Karpas-422 (cell line): ENCODE measurements at regions not wholly inside any gene's neighbourhood (a gene's known extent, or its start where the extent isn't known, plus 50 kb on each side); places are given as distances from the start of the nearest gene placed in this dataset.
"Not testable (repeated sequence)": the region's sequence is repeated elsewhere in the genome, so short reads cannot be mapped to it uniquely, and the experiment has no call there.

Source experiments
- DNase-seq: peaks from one replicate; pipeline ENCODE4 v3.0.0-alpha.2; 2015
- H2AFZ ChIP-seq: fragments of 200-600 bp; sonication (generic); 2 replicates; pipeline ENCODE4 v1.6.1; 2014; ENCODE audit warnings: antibody characterized with exemption, low read length, mixed read lengths
- H3K27ac ChIP-seq: fragments of 200-600 bp; sonication (generic); 2 replicates; pipeline ENCODE4 v1.5.1; 2014; ENCODE audit warnings: mild to moderate bottlenecking, low read length, moderate library complexity
- H3K27me3 ChIP-seq: fragments of 200-600 bp; sonication (generic); 2 replicates; pipeline ENCODE4 v1.6.1; 2014; ENCODE audit warnings: low read length, mixed read lengths
- H3K36me3 ChIP-seq: fragments of 200-600 bp; sonication (generic); 2 replicates; pipeline ENCODE4 v1.6.1; 2014; ENCODE audit warnings: low read length, mixed read lengths; ENCODE audit not compliant: insufficient read depth
- H3K4me1 ChIP-seq: fragments of 200-600 bp; sonication (generic); 2 replicates; pipeline ENCODE4 v1.6.1; 2014; ENCODE audit warnings: mild to moderate bottlenecking, low read length, mixed read lengths
- H3K4me2 ChIP-seq: fragments of 200-600 bp; sonication (generic); 2 replicates; pipeline ENCODE4 v1.6.1; 2014; ENCODE audit warnings: low read length, low read depth, mild to moderate bottlenecking; ENCODE audit not compliant: poor library complexity, severe bottlenecking
- H3K4me3 ChIP-seq: fragments of 200-600 bp; sonication (generic); 2 replicates; pipeline ENCODE4 v1.5.1; 2014; ENCODE audit warnings: mild to moderate bottlenecking, antibody characterized with exemption, low read length, mixed read lengths
- H3K79me2 ChIP-seq: fragments of 200-600 bp; sonication (generic); 2 replicates; pipeline ENCODE4 v1.6.1; 2014; ENCODE audit warnings: mild to moderate bottlenecking, low read length, mixed read lengths
- H3K9ac ChIP-seq: fragments of 200-600 bp; sonication (generic); 2 replicates; pipeline ENCODE4 v1.6.0; 2014; ENCODE audit warnings: low read length
- H3K9me2 ChIP-seq: fragments of 200-600 bp; sonication (generic), shearing (Covaris generic); replicated peaks from 2 replicates; pipeline ENCODE4 v1.6.0; 2014; ENCODE audit warnings: mild to moderate bottlenecking, low read length, moderate library complexity; ENCODE audit not compliant: insufficient read depth
- H3K9me3 ChIP-seq: fragments of 300-700, 200-600 bp; sonication (generic); 2 replicates; pipeline ENCODE4 v1.6.1; 2014; ENCODE audit warnings: low read length, mixed read lengths
- H4K20me1 ChIP-seq: fragments of 200-600 bp; sonication (generic); 2 replicates; pipeline ENCODE4 v1.6.1; 2014; ENCODE audit warnings: mild to moderate bottlenecking, antibody characterized with exemption, low read length, low read depth; ENCODE audit not compliant: insufficient read depth

DNA sequence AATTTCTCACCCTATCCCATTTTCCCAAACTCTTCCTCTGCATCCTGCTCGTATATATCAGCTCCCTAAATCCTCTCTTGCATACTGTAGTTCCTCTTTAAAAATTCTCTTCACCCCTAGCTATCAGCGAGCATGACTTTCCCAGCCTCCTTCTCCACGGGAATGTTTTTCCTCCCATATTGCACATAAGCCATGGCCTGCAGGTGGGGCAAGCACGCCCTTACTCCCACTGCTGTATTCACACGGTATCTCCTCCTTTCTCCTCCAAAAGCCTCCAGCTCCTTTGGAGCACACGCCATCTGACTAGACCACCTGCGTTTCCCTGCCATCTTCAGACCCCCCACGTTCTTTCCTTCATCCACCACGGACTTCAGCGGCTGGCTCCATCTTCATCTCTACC lies 208.7 kb upstream of the FRG1 start:
- H4K20me1 ChIP-seq, H3K4me1 ChIP-seq: not testable (repeated sequence)

GRCh38 chr4:189733507-189733906 lies 207.2 kb upstream of the FRG1 start:
- not testable (repeated sequence) for DNase-seq, H2AFZ ChIP-seq, H3K9ac ChIP-seq, H4K20me1 ChIP-seq, H3K79me2 ChIP-seq, H3K27me3 ChIP-seq, H3K9me3 ChIP-seq, H3K4me2 ChIP-seq, H3K4me3 ChIP-seq, H3K36me3 ChIP-seq, H3K9me2 ChIP-seq, H3K4me1 ChIP-seq, H3K27ac ChIP-seq

More for the DNA sequence above, 208.7 kb upstream of the FRG1 start:
- H3K36me3 ChIP-seq, H2AFZ ChIP-seq, DNase-seq, H3K27me3 ChIP-seq, H3K4me2 ChIP-seq, H3K9me2 ChIP-seq, H3K4me3 ChIP-seq, H3K79me2 ChIP-seq, H3K27ac ChIP-seq, H3K9ac ChIP-seq, H3K9me3 ChIP-seq: not testable (repeated sequence)

DNA sequence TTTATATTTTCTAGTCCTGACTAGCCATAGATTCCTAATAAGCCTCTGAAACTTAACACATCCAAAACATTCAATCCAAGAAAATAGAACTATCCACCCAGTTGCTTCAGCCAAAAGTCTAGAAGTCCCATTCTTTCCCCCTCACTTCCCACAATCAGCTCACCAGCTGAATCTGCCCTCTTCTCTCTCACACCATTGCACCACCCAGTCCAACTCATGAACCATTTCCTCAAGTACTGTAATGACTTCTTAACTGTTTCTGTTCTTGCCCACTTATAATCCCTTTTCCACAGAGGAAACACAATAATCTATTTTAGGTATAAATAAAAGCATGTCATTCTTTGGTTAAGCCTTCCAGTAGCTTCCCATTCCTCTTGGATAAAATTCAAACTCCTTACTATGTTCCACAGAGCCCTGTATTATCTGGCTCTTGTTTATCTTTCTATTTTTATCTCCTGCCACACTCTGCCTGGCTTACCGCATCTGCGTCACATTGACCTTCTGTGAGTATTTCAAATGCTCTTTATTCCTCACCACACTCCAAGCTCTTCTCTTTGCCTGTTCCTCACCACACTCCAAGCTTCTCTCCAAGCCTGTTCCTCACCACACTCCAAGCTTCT lies 205.9 kb upstream of the FRG1 start:
- not testable (repeated sequence) for H3K9me3 ChIP-seq, H3K4me3 ChIP-seq, H3K27ac ChIP-seq, DNase-seq, H4K20me1 ChIP-seq, H3K79me2 ChIP-seq, H3K4me1 ChIP-seq, H3K9me2 ChIP-seq, H3K36me3 ChIP-seq, H2AFZ ChIP-seq, H3K27me3 ChIP-seq, H3K4me2 ChIP-seq, H3K9ac ChIP-seq

DNA sequence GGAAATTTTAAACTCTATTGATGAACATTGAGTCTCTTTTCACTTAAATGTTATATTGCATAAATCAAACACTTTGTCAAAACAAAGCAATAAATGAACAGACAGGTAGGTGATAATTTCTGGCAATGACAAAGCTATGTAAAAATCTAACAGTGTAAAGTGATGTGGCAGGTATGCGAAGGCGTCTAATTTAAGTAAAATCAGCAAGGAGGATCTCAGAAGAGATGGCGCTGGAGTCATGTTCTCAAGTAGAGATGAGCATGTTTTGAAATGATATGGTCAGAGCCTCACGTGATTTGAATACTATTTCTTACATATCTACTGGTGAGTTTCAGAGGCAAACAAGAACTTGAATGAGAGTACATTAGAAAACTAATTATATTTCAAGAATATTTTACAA lies 204.0 kb upstream of the FRG1 start:
- DNase-seq, H3K4me1 ChIP-seq, H3K79me2 ChIP-seq, H3K4me3 ChIP-seq, H4K20me1 ChIP-seq, H3K9me2 ChIP-seq, H3K4me2 ChIP-seq, H3K27ac ChIP-seq, H3K36me3 ChIP-seq, H2AFZ ChIP-seq, H3K27me3 ChIP-seq, H3K9me3 ChIP-seq, H3K9ac ChIP-seq: not testable (repeated sequence)

- H3K9ac ChIP-seq, H3K36me3 ChIP-seq, H3K4me2 ChIP-seq, H3K4me1 ChIP-seq, H3K27ac ChIP-seq, H3K27me3 ChIP-seq, H3K4me3 ChIP-seq, H3K79me2 ChIP-seq, H2AFZ ChIP-seq, H3K9me3 ChIP-seq, DNase-seq, H3K9me2 ChIP-seq, H4K20me1 ChIP-seq: not testable (repeated sequence)
Observed at GRCh38 chr4:189740118-189740517, 200.6 kb upstream of the FRG1 start.

DNA sequence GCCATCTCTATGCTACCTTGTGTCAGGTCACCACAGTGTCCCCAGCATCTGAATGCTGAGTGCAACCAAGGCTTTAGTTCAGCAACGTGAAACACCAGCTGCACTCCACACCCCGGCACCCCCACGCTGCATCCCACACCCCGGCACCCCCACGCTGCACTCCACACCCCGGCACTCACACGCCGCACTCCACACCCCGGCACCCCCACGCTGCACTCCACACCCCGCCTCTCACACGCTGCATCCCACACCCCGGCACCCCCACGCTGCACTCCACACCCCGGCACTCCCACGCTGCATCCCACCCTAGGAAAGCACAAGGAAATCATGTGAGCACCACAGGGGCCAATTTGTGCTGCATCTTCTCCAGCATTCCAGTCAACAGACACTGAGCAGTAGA lies 199.8 kb upstream of the FRG1 start:
- no peak overlapping the region for H3K27ac ChIP-seq
- no peaks in the 10 kb centered on the region for H3K36me3 ChIP-seq
- H4K20me1 ChIP-seq, result no peaks in the 10 kb centered on the region
- H3K4me2 ChIP-seq, result no peak overlapping the region
- no peak overlapping the region for H3K4me3 ChIP-seq
- no peaks in the 10 kb centered on the region for H3K4me1 ChIP-seq
- H3K9me3 ChIP-seq, result no peaks in the 10 kb centered on the region
- no peak overlapping the region for H3K9ac ChIP-seq
- no peak overlapping the region for H2AFZ ChIP-seq
- H3K79me2 ChIP-seq, result no peaks in the 10 kb centered on the region
- H3K9me2 ChIP-seq, result no peaks in the 10 kb centered on the region
- DNase-seq, result no peak
- no peaks in the 10 kb centered on the region for H3K27me3 ChIP-seq

GRCh38 chr4:189753092-189753491 lies 187.6 kb upstream of the FRG1 start:
- H3K27ac ChIP-seq, H3K9ac ChIP-seq, H3K9me3 ChIP-seq, H3K27me3 ChIP-seq, H3K79me2 ChIP-seq, H3K4me3 ChIP-seq, H3K4me2 ChIP-seq, H3K9me2 ChIP-seq, H3K36me3 ChIP-seq, H2AFZ ChIP-seq, H4K20me1 ChIP-seq, H3K4me1 ChIP-seq, DNase-seq: not testable (repeated sequence)

DNA sequence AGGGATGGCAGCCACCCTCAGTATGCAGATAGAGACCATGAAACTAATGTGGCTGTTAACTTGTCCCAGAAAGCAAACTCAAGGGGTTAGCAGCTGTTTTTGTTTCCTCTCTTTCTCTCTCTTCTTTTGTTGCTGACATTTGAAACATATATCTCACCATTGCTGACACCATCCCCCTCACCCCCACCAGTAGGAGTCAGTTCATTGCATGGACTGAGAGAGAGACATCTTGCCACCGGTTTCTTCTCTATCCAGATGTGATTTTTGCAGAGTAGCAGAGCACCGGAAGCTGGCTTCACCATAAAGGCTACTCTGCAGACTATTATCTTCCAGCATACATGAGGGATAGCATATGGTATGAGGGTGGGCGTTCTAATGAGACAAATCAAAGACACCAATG lies 177.1 kb upstream of the FRG1 start:
- no peak for DNase-seq
- Histone ChIP-seq H3K4me1 (no peaks in the 10 kb centered on the region), H3K4me2 (no peak overlapping the region), H3K4me3 (no peak overlapping the region), H3K27ac (no peak overlapping the region), H3K9me2 (no peaks in the 10 kb centered on the region), H2AFZ (no peak overlapping the region), H3K36me3 (no peaks in the 10 kb centered on the region), H4K20me1 (no peaks in the 10 kb centered on the region), H3K27me3 (no peaks in the 10 kb centered on the region), H3K9ac (no peak overlapping the region), H3K79me2 (no peaks in the 10 kb centered on the region), H3K9me3 (no peaks in the 10 kb centered on the region)

DNA sequence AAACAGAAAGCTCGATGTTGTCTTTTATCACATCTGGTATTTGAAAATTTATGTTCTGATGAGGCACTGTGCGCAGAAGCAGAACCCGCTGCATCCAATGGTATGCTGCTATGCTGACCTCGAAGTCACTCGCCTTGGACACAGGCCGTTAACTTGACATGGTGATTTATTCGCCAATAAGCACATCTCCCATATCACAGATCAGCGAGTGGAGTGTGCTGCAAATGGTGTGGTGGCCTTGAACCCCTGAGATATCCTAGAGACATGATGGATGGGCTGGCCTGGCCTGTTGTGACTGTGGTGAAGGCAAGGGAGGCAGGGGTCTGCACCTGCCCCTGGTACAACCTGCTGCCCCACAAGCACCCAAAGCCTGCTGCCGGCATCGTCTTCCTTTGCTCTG lies 175.4 kb upstream of the FRG1 start:
- H3K4me1 ChIP-seq, result no peaks in the 10 kb centered on the region
- no peaks in the 10 kb centered on the region for H3K79me2 ChIP-seq
- H3K36me3 ChIP-seq, result no peaks in the 10 kb centered on the region
- no peaks in the 10 kb centered on the region for H3K27me3 ChIP-seq
- no peak overlapping the region for H3K27ac ChIP-seq
- H2AFZ ChIP-seq, result no peak overlapping the region
- H3K4me2 ChIP-seq, result no peak overlapping the region
- H3K9ac ChIP-seq, result no peak overlapping the region
- no peaks in the 10 kb centered on the region for H4K20me1 ChIP-seq
- no peak overlapping the region for H3K4me3 ChIP-seq
- H3K9me3 ChIP-seq, result no peaks in the 10 kb centered on the region
- no peak for DNase-seq
- no peaks in the 10 kb centered on the region for H3K9me2 ChIP-seq
